GM18873 (cell line): ENCODE measurements at regions not wholly inside any gene's neighbourhood (a gene's known extent, or its start where the extent isn't known, plus 50 kb on each side); places are given as distances from the start of the nearest gene placed in this dataset.

ENCODE experiments used
- ATAC-seq: cut with Tn5 transposase; IDR thresholded peaks from one replicate; pipeline ENCODE4 v1.9.1; 2021; ENCODE audit warnings: mild to moderate bottlenecking, moderate library complexity, moderate number of reproducible peaks; ENCODE audit not compliant: unreplicated experiment, low FRiP score

DNA sequence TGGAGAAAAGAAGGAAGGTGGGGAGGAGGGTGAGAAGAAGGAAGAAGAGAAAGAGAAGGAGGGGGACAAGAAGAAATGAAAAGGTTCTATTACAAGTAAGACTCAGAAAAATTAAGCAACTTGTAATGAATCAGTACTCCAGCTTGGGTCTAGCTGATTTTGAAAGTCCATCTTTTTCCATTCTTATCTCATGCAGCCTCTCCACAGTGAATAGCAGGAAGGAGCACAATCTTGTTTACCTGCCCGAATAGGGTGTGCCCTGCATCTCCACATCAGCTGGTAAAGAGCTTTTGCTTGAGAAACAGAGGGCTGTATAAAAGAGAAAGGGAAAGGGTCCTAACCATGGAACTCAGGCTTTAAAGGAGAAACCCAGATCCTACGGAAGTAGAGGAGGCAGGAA lies 348.8 kb downstream of the TPBG start:
- no peak for ATAC-seq

GRCh38 chr6:82712826-82713225 lies 349.2 kb downstream of the TPBG start:
- no peak for ATAC-seq

GRCh38 chr6:82720992-82721391 lies 344.6 kb downstream of the UBE3D start:
- ATAC-seq = no peak

- no peak for ATAC-seq
Measured at GRCh38 chr6:82735790-82736189, 329.9 kb downstream of the UBE3D start.

- no peak for ATAC-seq
Measured at GRCh38 chr6:82737965-82738364, 327.7 kb downstream of the UBE3D start.

GRCh38 chr6:82738773-82739172 lies 326.9 kb downstream of the UBE3D start:
- no peak for ATAC-seq

- ATAC-seq = no peak
Measured at GRCh38 chr6:82739303-82739702, 326.3 kb downstream of the UBE3D start.

DNA sequence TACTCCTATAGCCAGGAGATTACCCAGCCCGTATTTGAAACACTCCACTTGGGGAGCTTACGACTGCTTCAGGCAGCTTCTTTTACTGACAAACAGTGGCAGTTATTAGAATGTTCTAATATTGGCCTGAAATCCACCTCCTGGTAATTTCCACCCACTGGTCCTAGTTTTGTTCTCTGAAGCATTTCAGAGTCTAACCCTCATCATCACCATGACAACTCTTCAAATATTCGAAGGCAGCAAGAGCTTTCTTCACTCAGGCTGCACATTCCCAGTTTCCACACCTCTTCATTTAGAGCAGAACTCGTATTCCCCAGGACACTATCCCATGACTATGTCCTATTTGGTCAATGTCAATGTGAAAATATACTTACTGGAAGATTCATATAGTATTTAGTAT lies 325.6 kb downstream of the UBE3D start:
- ATAC-seq = no peak

DNA sequence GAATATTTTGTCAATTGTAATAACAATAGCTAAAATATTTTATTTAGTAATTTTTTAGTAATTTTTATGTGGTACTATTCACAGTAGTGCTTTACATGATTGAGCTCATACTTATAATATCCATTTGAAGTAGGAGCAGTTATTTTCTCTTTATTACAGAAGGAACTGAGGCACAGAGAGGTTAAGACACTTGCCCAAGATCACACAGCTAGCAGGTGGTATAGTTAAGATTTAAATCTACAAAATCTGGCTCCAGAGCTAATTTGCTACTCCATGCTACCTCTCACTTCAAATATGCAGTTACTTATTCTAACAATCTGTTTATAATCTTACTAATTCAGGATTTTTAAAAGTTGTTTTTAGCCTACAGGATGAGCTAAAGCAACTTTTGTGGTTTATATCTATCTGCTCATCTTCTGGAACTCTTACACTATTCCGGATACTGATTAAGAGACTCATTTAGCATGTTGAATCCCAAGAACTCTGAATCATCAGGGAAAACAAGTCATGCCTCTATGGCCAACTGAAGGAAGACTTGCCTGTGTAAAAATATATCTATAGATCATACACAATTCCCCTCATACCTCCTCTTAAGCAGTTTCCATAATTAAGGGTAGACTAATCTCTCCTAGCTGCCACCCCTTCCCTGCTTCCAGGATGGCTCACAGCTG lies 324.2 kb downstream of the UBE3D start:
- no peak for ATAC-seq

- ATAC-seq = no peak
Measured at GRCh38 chr6:82741996-82742385, 323.6 kb downstream of the UBE3D start.

GRCh38 chr6:82744286-82745015 lies 321.2 kb downstream of the UBE3D start:
- no peak for ATAC-seq

GRCh38 chr6:82750556-82750955 lies 315.1 kb downstream of the UBE3D start:
- no peak for ATAC-seq

DNA sequence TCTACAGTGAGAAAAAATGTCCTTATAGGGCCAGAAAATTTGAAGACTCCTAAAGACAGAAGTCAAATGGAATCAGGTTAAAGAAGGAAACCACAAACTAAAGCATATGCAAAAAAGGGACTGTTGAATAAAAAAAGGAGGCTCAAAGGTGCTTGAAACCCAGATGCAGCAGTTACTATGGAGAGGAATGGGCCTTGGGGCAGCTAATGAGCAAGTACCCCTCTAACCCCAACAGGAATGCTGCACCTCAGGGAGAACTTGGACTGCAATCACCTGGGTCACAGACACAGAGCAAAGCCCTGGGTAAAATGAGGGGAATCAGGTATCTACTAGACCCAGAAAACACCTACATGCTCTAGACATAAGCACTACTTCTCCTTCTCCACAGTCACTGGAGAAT lies 313.9 kb downstream of the UBE3D start:
- ATAC-seq = no peak

GRCh38 chr6:82761674-82762345 lies 303.8 kb downstream of the UBE3D start:
- ATAC-seq = no peak

- no peak for ATAC-seq
Measured at GRCh38 chr6:82766476-82766875, 299.2 kb downstream of the UBE3D start.

GRCh38 chr6:82767037-82767436 lies 298.6 kb downstream of the UBE3D start:
- no peak for ATAC-seq

- no peak for ATAC-seq
Measured at GRCh38 chr6:82767447-82767846, 298.2 kb downstream of the UBE3D start.

DNA sequence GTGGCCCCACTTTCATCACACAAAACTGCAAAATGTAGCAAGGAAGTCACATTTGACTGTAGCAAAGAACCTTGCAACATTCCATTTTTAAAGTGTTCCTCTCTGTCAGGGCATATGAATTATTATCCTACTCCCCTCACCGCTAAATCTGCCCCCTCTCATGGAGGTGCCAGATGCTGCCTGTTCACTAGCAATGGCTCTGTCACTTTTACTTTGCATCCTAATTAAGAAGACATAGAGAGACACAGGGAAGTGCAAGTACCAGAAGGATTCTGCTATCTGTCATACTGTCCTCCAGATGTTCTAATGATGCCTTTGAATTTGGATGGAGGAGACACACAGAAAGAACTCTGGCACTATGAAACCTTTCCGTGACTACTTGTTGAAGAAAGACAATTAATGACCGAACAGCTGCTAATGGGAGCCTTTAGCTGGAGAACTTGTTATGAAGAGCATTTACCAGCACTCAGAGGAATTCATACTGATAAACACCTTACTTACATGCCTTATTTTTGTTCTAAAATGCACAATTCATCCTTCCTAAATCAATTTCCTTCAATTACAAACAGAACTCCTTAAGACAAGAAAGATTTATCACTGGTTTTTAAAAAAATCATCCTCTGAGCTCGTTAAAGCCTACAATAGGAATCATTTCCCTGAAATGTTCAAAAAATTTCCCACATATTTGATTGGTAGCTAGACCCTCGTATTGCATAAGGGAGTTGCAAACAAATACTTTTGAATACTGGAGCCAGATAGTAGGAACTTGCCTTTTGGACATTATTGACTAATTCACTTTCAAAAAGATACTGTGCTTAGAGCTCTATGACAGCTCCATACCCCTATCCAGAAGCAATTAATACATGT lies 292.6 kb downstream of the UBE3D start:
- ATAC-seq = no peak

DNA sequence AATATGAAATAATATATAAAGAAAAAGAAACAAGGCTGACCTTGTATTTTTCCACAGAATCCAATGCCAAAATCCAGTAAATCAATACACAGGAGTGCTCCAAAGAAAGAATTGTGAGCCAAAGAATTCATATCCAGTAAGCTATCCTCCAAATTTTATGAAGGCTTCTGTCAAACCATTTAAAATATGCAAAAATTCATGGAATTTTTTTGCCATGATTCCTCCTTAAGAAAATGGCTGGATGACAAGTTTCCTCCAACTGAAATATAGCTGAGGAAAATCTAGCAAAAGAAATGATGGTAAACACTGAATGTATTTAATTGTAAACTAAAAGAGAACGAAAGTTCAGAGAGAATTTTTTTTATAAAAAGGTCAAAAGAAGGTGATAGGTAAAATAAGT lies 290.3 kb downstream of the UBE3D start:
- ATAC-seq = no peak

- ATAC-seq = no peak
Measured at GRCh38 chr6:82775981-82776380, 289.7 kb downstream of the UBE3D start.

- ATAC-seq = no peak
Measured at GRCh38 chr6:82779041-82779440, 286.6 kb downstream of the UBE3D start.
